Stimulated activated naive CD8-positive, alpha-beta T cell treated with anti-CD3 and anti-CD28 coated beads, Interleukin-15, Interleukin-2, amounts not matched to agents 100 U/mL and 50 U/mL, for 24 hours (primary cell): ENCODE measurements at regions not wholly inside any gene's neighbourhood (a gene's known extent, or its start where the extent isn't known, plus 50 kb on each side); places are given as distances from the start of the nearest gene placed in this dataset.
"Not testable (repeated sequence)": the region's sequence is repeated elsewhere in the genome, so short reads cannot be mapped to it uniquely, and the experiment has no call there.

Experiments
- ATAC-seq: fragments of 150-1000 bp; cut with Tn5 transposase; one replicate; pipeline ENCODE4 v1.10.0; 2021
- DNase-seq: peaks from one replicate; pipeline ENCODE4 v3.0.0; 2021

GRCh38 chr17:77037943-77038342 is 102.8 kb upstream of the SEC14L1 start:
- ATAC-seq (no peak), DNase-seq (no peak)

- DNase-seq (no peak), ATAC-seq (no peak)
Measured at GRCh38 chr17:77038884-77039555, 101.7 kb upstream of the SEC14L1 start.

- ATAC-seq = no peak
- no peak for DNase-seq
Measured at GRCh38 chr17:77042476-77043231, 98.1 kb upstream of the SEC14L1 start.

- ATAC-seq = no peak
Measured at GRCh38 chr17:77045441-77046041, 95.2 kb upstream of the SEC14L1 start.

GRCh38 chr17:77049440-77049839 is 91.3 kb upstream of the SEC14L1 start:
- DNase-seq = no peak
- ATAC-seq = no peak

More at GRCh38 chr17:77045441-77046041, 95.2 kb upstream of the SEC14L1 start:
- no peak for DNase-seq

- ATAC-seq, DNase-seq: not testable (repeated sequence)
Measured at GRCh38 chr17:77050901-77051300, 89.9 kb upstream of the SEC14L1 start.

- DNase-seq (no peak), ATAC-seq (no peak)
Measured at GRCh38 chr17:77054936-77055335, 85.8 kb upstream of the SEC14L1 start.

- DNase-seq (no peak), ATAC-seq (no peak)
Measured at GRCh38 chr17:77055453-77055852, 85.3 kb upstream of the SEC14L1 start.

- ATAC-seq = no peak
- DNase-seq = no peak
Measured at GRCh38 chr17:77058016-77058415, 82.8 kb upstream of the SEC14L1 start.

GRCh38 chr17:77061669-77062068 is 79.1 kb upstream of the SEC14L1 start:
- ATAC-seq = no peak
- DNase-seq = no peak

- no peak for DNase-seq
Measured at GRCh38 chr17:77064598-77064997, 76.2 kb upstream of the SEC14L1 start.

GRCh38 chr17:77066165-77066564 is 74.6 kb upstream of the SEC14L1 start:
- no peak for ATAC-seq
- no peak for DNase-seq

More at GRCh38 chr17:77064598-77064997, 76.2 kb upstream of the SEC14L1 start:
- ATAC-seq = no peak

GRCh38 chr17:77066726-77067409 is 73.9 kb upstream of the SEC14L1 start:
- peak; percentile 62 for DNase-seq

GRCh38 chr17:77068915-77069314 is 71.9 kb upstream of the SEC14L1 start:
- ATAC-seq (no peak), DNase-seq (no peak)

More at GRCh38 chr17:77066726-77067409, 73.9 kb upstream of the SEC14L1 start:
- ATAC-seq = peak; percentile 55

GRCh38 chr17:77070888-77071279 is 69.9 kb upstream of the SEC14L1 start:
- no peak for DNase-seq
- no peak for ATAC-seq

- no peak for DNase-seq
Measured at GRCh38 chr17:77071925-77072490, 68.8 kb upstream of the SEC14L1 start.

GRCh38 chr17:77072670-77073069 is 68.1 kb upstream of the SEC14L1 start:
- DNase-seq = no peak
- no peak for ATAC-seq

More at GRCh38 chr17:77071925-77072490, 68.8 kb upstream of the SEC14L1 start:
- ATAC-seq = no peak

GRCh38 chr17:77074681-77075080 is 66.1 kb upstream of the SEC14L1 start:
- DNase-seq (no peak), ATAC-seq (no peak)

GRCh38 chr17:77076124-77076830 is 64.5 kb upstream of the SEC14L1 start:
- ATAC-seq (no peak), DNase-seq (no peak)

- no peak for ATAC-seq
Measured at GRCh38 chr17:77083531-77083930, 57.2 kb upstream of the SEC14L1 start.

GRCh38 chr17:77085926-77086432 is 54.8 kb upstream of the SEC14L1 start:
- DNase-seq (no peak), ATAC-seq (no peak)

More at GRCh38 chr17:77083531-77083930, 57.2 kb upstream of the SEC14L1 start:
- no peak for DNase-seq
